ENCODE measurements at regions not wholly inside any gene's neighbourhood (a gene's known extent, or its start where the extent isn't known, plus 50 kb on each side); places are given as distances from the start of the nearest gene placed in this dataset.

- intact Hi-C loops (cut with micrococcal nuclease; ENCODE audit: unreplicated experiment): no loop called here
- 2% methylated on average over 2 of the region's 2 CpGs for WGBS (ENCODE audit: low lambda C conversion rate)
- Histone ChIP-seq H4K20me1 (ENCODE audit: insufficient read depth, low read length) (no peaks in the 10 kb centered on the region), H3K36me3 (replicated peaks in 1 of 2; ENCODE audit: control insufficient read depth in 1 of 2, insufficient read depth in 2 of 2, low read length in 2 of 2) (no peaks in the 10 kb centered on the region), H3K79me2 (ENCODE audit: insufficient read depth, low read length) (no peaks in the 10 kb centered on the region), H3K4me2 (ENCODE audit: low read depth, low read length) (no peak overlapping the region), H3K27me3 (ENCODE audit: control insufficient read depth in 1 of 2, insufficient read depth in 2 of 2, low read length in 2 of 2) (no peaks in the 10 kb centered on the region), H3K4me1 (ENCODE audit: insufficient read depth, low read length) (no peaks in the 10 kb centered on the region), H2AFZ (ENCODE audit: low read length) (no peak overlapping the region), H3K4me3 (replicated peaks in 1 of 3; ENCODE audit: insufficient read depth in 1 of 3, low read depth in 2 of 3, low read length in 3 of 3) (no peak overlapping the region), H3K9ac (ENCODE audit: insufficient read depth, low read depth, low read length) (no peak overlapping the region), H3K9me3 (ENCODE audit: low read length) (peaks cover 50% of the 10 kb centered on the region), H3K27ac (ENCODE audit: extremely low read length, insufficient read depth, low read length) (no peak overlapping the region)
- FAIRE-seq: no peak
- TF ChIP-seq ZBTB33 (CRISPR knock-in tag; IDR thresholded peaks at IDR 0.05) (no peak), CENPT (CRISPR knock-in tag; IDR thresholded peaks at IDR 0.05; ENCODE audit: low read depth) (no peak)
- DNase-seq (ENCODE audit: low spot score): no peak
- no TSS peak for BruUV-seq (replicated peaks)
- CTCF ChIA-PET (ENCODE audit: low intra/inter-chr PET ratio, low total read pairs): no interaction called here
- in situ Hi-C loops (cut with HindIII; ENCODE audit: extremely low pct_ligation_motif_present, low pct_unique_long_range_greater_than_20kb): no loop called here
- no peak for ATAC-seq
- POLR2A ChIA-PET: no interaction called here
Observed at GRCh38 chr5:20956134-20956533, 968.1 kb upstream of the CDH18 start.

DNA sequence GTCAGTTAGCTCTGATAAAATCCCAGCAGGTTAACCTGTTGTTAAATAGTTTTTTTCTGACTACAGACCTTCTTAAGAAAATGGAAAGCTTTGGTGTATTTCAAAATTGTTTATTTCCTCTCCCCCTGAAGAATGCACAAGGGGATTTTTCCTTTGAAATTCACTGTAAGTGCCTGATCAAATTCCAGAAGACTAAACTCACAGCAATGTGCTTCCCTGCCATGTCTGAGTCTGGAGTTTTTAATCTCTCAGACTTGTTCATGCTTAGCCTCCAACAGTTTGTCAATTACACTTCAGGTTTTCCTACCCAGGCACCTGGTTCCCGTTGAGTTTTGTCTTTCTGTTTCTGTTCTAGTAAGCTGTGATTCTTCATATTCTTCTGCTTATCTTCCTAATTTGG, 961.6 kb upstream of the CDH18 start:
- CTCF ChIA-PET (ENCODE audit: low intra/inter-chr PET ratio, low total read pairs): no interaction called here
- whole genome bisulfite sequencing (ENCODE audit: low lambda C conversion rate): 0% methylated on average over 1 of the region's 1 CpG
- no TSS peak for BruUV-seq (replicated peaks)
- Histone ChIP-seq H3K27ac (ENCODE audit: extremely low read length, insufficient read depth, low read length) (no peak overlapping the region), H4K20me1 (ENCODE audit: insufficient read depth, low read length) (no peaks in the 10 kb centered on the region), H3K4me2 (ENCODE audit: low read depth, low read length) (no peak overlapping the region), H2AFZ (ENCODE audit: low read length) (no peak overlapping the region), H3K9ac (ENCODE audit: insufficient read depth, low read depth, low read length) (no peak overlapping the region), H3K4me3 (replicated peaks in 1 of 3; ENCODE audit: insufficient read depth in 1 of 3, low read depth in 2 of 3, low read length in 3 of 3) (no peak overlapping the region), H3K9me3 (ENCODE audit: low read length) (peaks cover 53% of the 10 kb centered on the region), H3K36me3 (replicated peaks in 1 of 2; ENCODE audit: control insufficient read depth in 1 of 2, insufficient read depth in 2 of 2, low read length in 2 of 2) (no peaks in the 10 kb centered on the region), H3K79me2 (ENCODE audit: insufficient read depth, low read length) (no peaks in the 10 kb centered on the region), H3K27me3 (ENCODE audit: control insufficient read depth in 1 of 2, insufficient read depth in 2 of 2, low read length in 2 of 2) (no peaks in the 10 kb centered on the region), H3K4me1 (ENCODE audit: insufficient read depth, low read length) (no peaks in the 10 kb centered on the region)
- intact Hi-C loops (cut with micrococcal nuclease; ENCODE audit: unreplicated experiment) (no loop called here), in situ Hi-C loops (cut with HindIII; ENCODE audit: extremely low pct_ligation_motif_present, low pct_unique_long_range_greater_than_20kb) (no loop called here)
- DNase-seq (ENCODE audit: low spot score) (no peak), FAIRE-seq (no peak), ATAC-seq (no peak)
- POLR2A ChIA-PET: no interaction called here
- TF ChIP-seq ZFP36L1 (CRISPR knock-in tag; IDR thresholded peaks at IDR 0.05) (no peak), ASH2L (IDR thresholded peaks at IDR 0.05; ENCODE audit: insufficient read length, low read depth, low read length) (no peak), KLF16 (CRISPR knock-in tag; IDR thresholded peaks at IDR 0.05) (no peak), ZBTB49 (CRISPR knock-in tag; IDR thresholded peaks at IDR 0.05; ENCODE audit: borderline replicate concordance) (no peak), ZBED4 (CRISPR knock-in tag; IDR thresholded peaks at IDR 0.05; ENCODE audit: borderline replicate concordance) (no peak), KLF12 (CRISPR knock-in tag; IDR thresholded peaks at IDR 0.05; ENCODE audit: borderline replicate concordance) (no peak), RFX1 (IDR thresholded peaks at IDR 0.05) (no peak), TARDBP (CRISPR knock-in tag; IDR thresholded peaks at IDR 0.05) (no peak), MTA1 (CRISPR knock-in tag; IDR thresholded peaks at IDR 0.05; ENCODE audit: borderline replicate concordance) (no peak)
